GM10266 (cell line): ENCODE measurements at regions not wholly inside any gene's neighbourhood (a gene's known extent, or its start where the extent isn't known, plus 50 kb on each side); places are given as distances from the start of the nearest gene placed in this dataset.

Source experiments
- DNase-seq: peaks from one replicate; pipeline ENCODE4 v3.0.0; 2012; ENCODE audit errors: extremely low spot score
- CTCF ChIP-seq: IDR thresholded peaks from 2 replicates; pipeline ENCODE4 v1.5.1; 2012; ENCODE audit warnings: mild to moderate bottlenecking, low read depth; ENCODE audit not compliant: control insufficient read depth, insufficient read depth; ENCODE audit errors: missing control alignments

- TF ChIP-seq CTCF = no peak
Measured at GRCh38 chr10:83459124-83459523, 680.2 kb upstream of the GHITM start.

GRCh38 chr10:83469728-83470331 lies 669.5 kb upstream of the GHITM start:
- DNase-seq = no peak
- no peak for TF ChIP-seq CTCF

More at GRCh38 chr10:83459124-83459523, 680.2 kb upstream of the GHITM start:
- no peak for DNase-seq

DNA sequence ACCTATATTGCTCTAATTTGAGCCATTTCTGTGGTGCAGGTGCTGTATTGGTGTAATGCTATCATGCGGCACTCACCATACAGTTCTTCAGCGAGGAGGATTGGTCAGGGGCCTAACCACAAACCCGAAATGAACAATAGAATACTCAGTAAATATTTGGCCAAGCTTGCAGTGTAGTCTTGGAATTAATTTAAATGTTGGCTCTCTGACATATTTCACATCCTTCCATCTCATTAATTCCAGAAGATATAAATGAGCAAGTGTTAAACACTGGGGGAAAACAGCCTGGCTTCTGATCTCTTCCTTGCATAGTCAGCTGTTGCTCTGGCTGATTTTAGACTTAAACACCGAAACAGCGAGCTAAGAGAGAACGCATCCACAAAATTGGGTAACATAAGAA lies 663.1 kb upstream of the GHITM start:
- no peak for DNase-seq
- TF ChIP-seq CTCF = no peak

- no peak for DNase-seq
- no peak for TF ChIP-seq CTCF
Measured at GRCh38 chr10:83489161-83489560, 650.1 kb upstream of the GHITM start.

GRCh38 chr10:83492004-83492403 lies 647.3 kb upstream of the GHITM start:
- no peak for TF ChIP-seq CTCF

GRCh38 chr10:83512681-83513080 lies 626.6 kb upstream of the GHITM start:
- TF ChIP-seq CTCF = no peak

More at GRCh38 chr10:83492004-83492403, 647.3 kb upstream of the GHITM start:
- DNase-seq = no peak

GRCh38 chr10:83515001-83515400 lies 624.3 kb upstream of the GHITM start:
- TF ChIP-seq CTCF = no peak
- no peak for DNase-seq

More at GRCh38 chr10:83512681-83513080, 626.6 kb upstream of the GHITM start:
- no peak for DNase-seq
